Trophoblast cell (in vitro differentiated cells and primary cell): ENCODE measurements at regions not wholly inside any gene's neighbourhood (a gene's known extent, or its start where the extent isn't known, plus 50 kb on each side); places are given as distances from the start of the nearest gene placed in this dataset.
A peak's percentile ranks its signal among the peaks of the same experiment; 100 is the strongest.

Source experiments
- DNase-seq, 2 donors: peaks; one replicate each; pipeline ENCODE4 v3.0.0-alpha.2; 2016
- H2AFZ ChIP-seq: 2 replicates; pipeline ENCODE4 v1.6.1; 2013; ENCODE audit warnings: low read length, moderate library complexity, mild to moderate bottlenecking; ENCODE audit not compliant: insufficient read depth, poor library complexity
- H2AK5ac ChIP-seq: 2 replicates; pipeline ENCODE4 v1.6.1; 2013; ENCODE audit warnings: mild to moderate bottlenecking, low read length
- H2BK120ac ChIP-seq: 2 replicates; pipeline ENCODE4 v1.6.1; 2013; ENCODE audit warnings: low read length, mild to moderate bottlenecking, moderate library complexity; ENCODE audit not compliant: insufficient read depth, poor library complexity
- H2BK12ac ChIP-seq: 2 replicates; pipeline ENCODE4 v1.6.1; 2013; ENCODE audit warnings: mild to moderate bottlenecking, low read length, moderate library complexity
- H2BK5ac ChIP-seq: 2 replicates; pipeline ENCODE4 v1.6.1; 2013; ENCODE audit warnings: low read length, low read depth, moderate library complexity, mild to moderate bottlenecking; ENCODE audit not compliant: poor library complexity
- H3K14ac ChIP-seq: 2 replicates; pipeline ENCODE4 v1.6.1; 2013; ENCODE audit warnings: mild to moderate bottlenecking, low read length
- H3K18ac ChIP-seq: 2 replicates; pipeline ENCODE4 v1.6.1; 2013; ENCODE audit warnings: mild to moderate bottlenecking, low read length
- H3K23ac ChIP-seq: 2 replicates; pipeline ENCODE4 v1.6.1; 2013; ENCODE audit warnings: low read length
- H3K27ac ChIP-seq: 2 replicates; pipeline ENCODE4 v1.5.1; 2013; ENCODE audit warnings: low read depth, mild to moderate bottlenecking, inconsistent platforms, low read length, moderate library complexity
- H3K27me3 ChIP-seq: 2 replicates; pipeline ENCODE4 v1.6.1; 2013; ENCODE audit warnings: inconsistent platforms, mild to moderate bottlenecking, low read length, moderate library complexity; ENCODE audit not compliant: insufficient read depth
- H3K36me3 ChIP-seq, 2 experiments: 1 replicate in 1 of 2; 2 replicates in 1 of 2; pipeline ENCODE4 v1.6.1; 2013; ENCODE audit warnings: low read length in 2 of 2, mild to moderate bottlenecking in 2 of 2, moderate library complexity in 1 of 2; ENCODE audit not compliant: insufficient read depth in 2 of 2, control insufficient read depth in 1 of 2
- H3K4ac ChIP-seq: 2 replicates; pipeline ENCODE4 v1.6.1; 2013; ENCODE audit warnings: low read depth, mild to moderate bottlenecking, low read length, moderate library complexity
- H3K4me1 ChIP-seq, 2 experiments: 1 replicate in 1 of 2; 2 replicates in 1 of 2; pipeline ENCODE4 v1.6.1; 2013; ENCODE audit warnings: low read length in 2 of 2, mild to moderate bottlenecking in 2 of 2, moderate library complexity in 1 of 2; ENCODE audit not compliant: insufficient read depth in 2 of 2, control insufficient read depth in 1 of 2
- H3K4me2 ChIP-seq: 2 replicates; pipeline ENCODE4 v1.6.1; 2013; ENCODE audit warnings: inconsistent platforms, mild to moderate bottlenecking, low read length, moderate library complexity
- H3K4me3 ChIP-seq: 2 replicates; pipeline ENCODE4 v1.5.1; 2013; ENCODE audit warnings: mild to moderate bottlenecking, low read depth, low read length, inconsistent platforms
- H3K79me1 ChIP-seq: one replicate; pipeline ENCODE4 v1.6.1; 2013; ENCODE audit warnings: low read length
- H3K79me2 ChIP-seq: 2 replicates; pipeline ENCODE4 v1.6.1; 2013; ENCODE audit warnings: low read length, mild to moderate bottlenecking; ENCODE audit not compliant: control insufficient read depth, insufficient read depth, poor library complexity
- H3K9ac ChIP-seq: 2 replicates; pipeline ENCODE4 v1.6.1; 2013; ENCODE audit warnings: mild to moderate bottlenecking, low read length
- H3K9me3 ChIP-seq: 2 replicates; pipeline ENCODE4 v1.6.1; 2013; ENCODE audit warnings: low read depth, mild to moderate bottlenecking, control low read depth, inconsistent platforms, low read length; ENCODE audit not compliant: insufficient read depth
- H4K12ac ChIP-seq: 2 replicates; pipeline ENCODE4 v1.6.1; 2013; ENCODE audit warnings: low read depth, mild to moderate bottlenecking, low read length, moderate library complexity
- H4K8ac ChIP-seq: 2 replicates; pipeline ENCODE4 v1.6.1; 2013; ENCODE audit warnings: low read depth, mild to moderate bottlenecking, low read length, moderate library complexity
- H4K91ac ChIP-seq: one replicate; pipeline ENCODE4 v1.6.1; 2013; ENCODE audit warnings: low read depth, mild to moderate bottlenecking, low read length, moderate library complexity
- WGBS: extraction: QIAGEN DNeasy Blood & Tissue Kit; methylation state at CpG from one replicate; pipeline ENCODE4 v1.1.7; 2013; ENCODE audit warnings: missing lambda C conversion rate; ENCODE audit not compliant: insufficient read length, insufficient coverage; ENCODE audit errors: extremely low coverage; 5-methylcytosine and 5-hydroxymethylcytosine counted together

GRCh38 chr1:222994511-222995235 lies 148.4 kb downstream of the TLR5 start:
- Histone ChIP-seq H3K14ac (no peak overlapping the region), H2AFZ (no peak overlapping the region), H3K4ac (no peak overlapping the region), H2BK120ac (no peak overlapping the region), H3K27me3 (no peaks in the 10 kb centered on the region), H4K91ac (no peak overlapping the region), H2BK12ac (no peak overlapping the region), H3K9me3 (no peaks in the 10 kb centered on the region), H3K27ac (no peak overlapping the region), H3K79me2 (no peaks in the 10 kb centered on the region), H3K4me2 (no peak overlapping the region), H3K18ac (no peak overlapping the region), H3K9ac (no peak overlapping the region), H3K4me1 (peaks cover 3% of the 10 kb centered on the region in 2 experiments), H3K79me1 (no peaks in the 10 kb centered on the region), H3K36me3 (no peaks in the 10 kb centered on the region), H2AK5ac (no peak overlapping the region), H3K23ac (no peak overlapping the region), H4K8ac (no peak overlapping the region), H3K4me3 (no peak overlapping the region), H2BK5ac (no peak overlapping the region), H4K12ac (no peak overlapping the region)
- DNase-seq = peak in 1 of 2 donors; percentile 46
- WGBS = no CpG with 5 or more reads among the region's 4 CpGs

GRCh38 chr1:222995236-222995580 lies 147.8 kb downstream of the TLR5 start:
- Histone ChIP-seq H3K27me3 (no peaks in the 10 kb centered on the region), H3K9me3 (no peaks in the 10 kb centered on the region), H3K4me2 (no peak overlapping the region), H4K91ac (no peak overlapping the region), H3K18ac (no peak overlapping the region), H2BK12ac (no peak overlapping the region), H2BK120ac (no peak overlapping the region), H3K9ac (no peak overlapping the region), H2AK5ac (no peak overlapping the region), H4K8ac (no peak overlapping the region), H2AFZ (no peak overlapping the region), H3K36me3 (no peaks in the 10 kb centered on the region), H3K4me3 (no peak overlapping the region), H3K4me1 (peaks cover 3% of the 10 kb centered on the region in 2 experiments), H4K12ac (no peak overlapping the region), H2BK5ac (no peak overlapping the region), H3K4ac (no peak overlapping the region), H3K79me1 (no peaks in the 10 kb centered on the region), H3K27ac (no peak overlapping the region), H3K23ac (no peak overlapping the region), H3K79me2 (no peaks in the 10 kb centered on the region), H3K14ac (no peak overlapping the region)
- DNase-seq = peak in 1 of 2 donors; percentile 46
- no CpG with 5 or more reads among the region's 3 CpGs for WGBS

- no peak overlapping the region for H2AK5ac ChIP-seq
- no peak overlapping the region for H2BK120ac ChIP-seq
- no peak for DNase-seq
- no peaks in the 10 kb centered on the region for H3K79me1 ChIP-seq
- H3K23ac ChIP-seq = no peak overlapping the region
- no peak overlapping the region for H3K4me2 ChIP-seq
- H2AFZ ChIP-seq = no peak overlapping the region
- no CpG with 5 or more reads among the region's 5 CpGs for WGBS
- H3K18ac ChIP-seq = no peak overlapping the region
- H3K79me2 ChIP-seq = no peaks in the 10 kb centered on the region
- no peak overlapping the region for H3K27ac ChIP-seq
- no peak overlapping the region for H3K9ac ChIP-seq
- peaks cover 3% of the 10 kb centered on the region in 2 experiments for H3K4me1 ChIP-seq
- no peak overlapping the region for H3K14ac ChIP-seq
- H3K9me3 ChIP-seq = no peaks in the 10 kb centered on the region
- no peak overlapping the region for H4K8ac ChIP-seq
- no peak overlapping the region for H3K4ac ChIP-seq
- H3K36me3 ChIP-seq = no peaks in the 10 kb centered on the region
- H4K12ac ChIP-seq = no peak overlapping the region
- H3K4me3 ChIP-seq = no peak overlapping the region
- no peak overlapping the region for H2BK5ac ChIP-seq
- H2BK12ac ChIP-seq = no peak overlapping the region
- H4K91ac ChIP-seq = no peak overlapping the region
- H3K27me3 ChIP-seq = no peaks in the 10 kb centered on the region
Observed at GRCh38 chr1:222995620-222996309, 147.3 kb downstream of the TLR5 start.

GRCh38 chr1:222996310-222996975 lies 146.6 kb downstream of the TLR5 start:
- no peak overlapping the region for H2AK5ac ChIP-seq
- no CpG with 5 or more reads among the region's 3 CpGs for WGBS
- no peaks in the 10 kb centered on the region for H3K9me3 ChIP-seq
- no peak overlapping the region for H2AFZ ChIP-seq
- no peak overlapping the region for H4K91ac ChIP-seq
- H3K23ac ChIP-seq = no peak overlapping the region
- no peak overlapping the region for H3K18ac ChIP-seq
- no peaks in the 10 kb centered on the region for H3K79me2 ChIP-seq
- no peak overlapping the region for H2BK120ac ChIP-seq
- no peak overlapping the region for H3K4ac ChIP-seq
- DNase-seq = no peak
- no peak overlapping the region for H2BK12ac ChIP-seq
- H3K14ac ChIP-seq = no peak overlapping the region
- H3K27me3 ChIP-seq = no peaks in the 10 kb centered on the region
- no peaks in the 10 kb centered on the region for H3K79me1 ChIP-seq
- H3K9ac ChIP-seq = no peak overlapping the region
- H3K4me2 ChIP-seq = no peak overlapping the region
- H4K8ac ChIP-seq = no peak overlapping the region
- H3K4me3 ChIP-seq = no peak overlapping the region
- no peaks in the 10 kb centered on the region for H3K36me3 ChIP-seq
- no peak overlapping the region for H4K12ac ChIP-seq
- no peak overlapping the region for H3K27ac ChIP-seq
- peaks cover 3% of the 10 kb centered on the region in 2 experiments for H3K4me1 ChIP-seq
- H2BK5ac ChIP-seq = no peak overlapping the region
